AG20443 (cell line): ENCODE measurements at regions not wholly inside any gene's neighbourhood (a gene's known extent, or its start where the extent isn't known, plus 50 kb on each side); places are given as distances from the start of the nearest gene placed in this dataset.

Experiments used
- DNase-seq: peaks from one replicate; pipeline ENCODE4 v3.0.0; 2012; ENCODE audit warnings: low spot score, mixed read lengths

DNA sequence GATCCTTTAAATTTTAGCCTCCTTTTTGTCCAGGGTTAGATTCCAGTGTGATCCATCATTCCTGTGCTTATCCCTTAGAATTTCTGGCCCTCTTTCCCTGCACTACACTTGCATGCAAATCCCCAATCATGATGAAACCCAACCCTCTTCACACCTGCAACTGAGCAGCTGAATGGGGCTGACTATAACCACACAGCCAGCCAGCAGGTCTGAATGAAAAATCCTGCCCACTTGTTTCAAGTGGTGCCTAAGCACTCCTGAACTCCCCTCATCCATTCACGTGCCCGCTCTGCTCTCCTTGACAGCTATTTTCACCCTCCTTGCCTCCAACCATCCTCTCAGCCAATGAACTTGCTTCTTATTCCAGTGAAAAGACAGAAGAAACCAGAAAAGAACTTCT, 80.5 kb upstream of the AFF3 start:
- DNase-seq, result no peak

DNA sequence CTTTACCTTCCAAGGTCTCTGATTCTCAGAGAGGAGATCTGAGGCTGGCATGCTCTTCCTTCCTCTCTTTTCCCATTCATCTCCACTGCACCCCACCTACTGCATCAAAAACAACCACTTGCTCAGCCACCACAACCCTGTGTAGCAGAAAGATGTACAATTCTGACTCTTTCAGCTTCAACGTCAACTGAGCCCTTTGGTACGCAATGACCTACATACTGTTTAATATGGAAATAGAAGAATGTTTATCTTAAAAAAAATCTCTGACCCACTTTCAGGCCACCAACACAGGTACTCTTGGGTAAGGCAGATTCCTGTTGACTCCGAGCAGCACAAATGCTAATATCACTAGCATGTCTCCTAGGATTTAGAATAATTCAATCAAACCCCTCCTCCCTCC, 76.2 kb upstream of the AFF3 start:
- no peak for DNase-seq

DNA sequence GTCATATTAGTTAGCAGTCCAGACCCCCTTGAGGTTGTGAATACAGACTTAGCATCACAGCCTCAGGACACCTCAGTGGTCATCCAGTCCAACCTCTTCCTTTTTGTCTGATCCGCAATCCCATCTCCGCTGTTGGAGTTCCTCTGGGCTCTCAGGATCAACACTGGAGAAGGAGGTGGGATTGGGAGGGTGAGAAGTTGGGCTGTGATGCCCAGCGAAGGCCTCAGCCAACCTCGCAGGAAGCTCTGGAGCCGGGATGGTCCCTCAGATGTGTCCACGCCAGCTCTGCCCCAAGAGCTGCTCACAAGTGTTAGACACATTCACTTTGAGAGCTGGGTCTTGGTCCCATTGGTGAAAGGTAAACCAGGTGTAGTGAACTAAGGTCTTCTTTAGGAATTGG, 74.9 kb upstream of the AFF3 start:
- no peak for DNase-seq

DNA sequence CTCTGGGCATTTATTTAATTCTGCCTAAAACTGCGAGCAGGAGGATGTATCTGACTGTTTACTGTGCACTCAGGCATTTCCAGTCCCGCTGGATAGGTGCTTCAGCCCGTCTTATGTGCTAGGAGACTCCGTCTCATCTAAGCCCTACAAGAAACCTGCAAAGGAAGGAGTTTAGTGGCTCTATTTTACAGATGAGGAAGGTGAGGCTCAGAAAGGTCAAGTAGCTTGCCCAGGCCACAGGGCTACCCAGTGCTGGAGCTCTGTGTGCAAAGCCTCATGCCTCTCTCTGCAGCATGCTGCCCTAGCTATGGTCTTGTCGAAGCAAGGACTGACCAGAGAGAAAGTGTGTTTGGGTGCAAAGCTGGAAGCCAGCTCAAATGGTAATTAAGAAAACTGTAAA, 73.6 kb upstream of the AFF3 start:
- DNase-seq, result no peak

DNA sequence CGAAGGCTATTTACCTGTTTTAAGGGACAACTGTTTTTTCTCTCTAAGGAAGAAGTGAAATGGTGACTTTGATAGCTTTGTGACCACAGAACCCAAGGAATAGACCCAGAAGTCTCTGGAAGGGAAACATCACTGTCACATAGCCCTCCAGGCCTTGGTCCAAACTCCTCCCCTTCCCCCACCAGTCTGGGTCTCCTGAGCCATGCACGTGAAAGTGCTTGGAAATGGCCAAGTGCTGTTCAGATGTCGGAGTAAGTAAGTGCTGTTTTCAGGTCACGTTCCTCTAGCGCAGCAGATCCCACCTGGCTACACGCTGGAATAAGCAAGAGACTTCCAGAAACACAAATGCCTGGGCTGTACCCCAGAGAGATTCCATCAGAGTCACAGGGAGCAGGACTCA, 73.0 kb upstream of the AFF3 start:
- no peak for DNase-seq

DNA sequence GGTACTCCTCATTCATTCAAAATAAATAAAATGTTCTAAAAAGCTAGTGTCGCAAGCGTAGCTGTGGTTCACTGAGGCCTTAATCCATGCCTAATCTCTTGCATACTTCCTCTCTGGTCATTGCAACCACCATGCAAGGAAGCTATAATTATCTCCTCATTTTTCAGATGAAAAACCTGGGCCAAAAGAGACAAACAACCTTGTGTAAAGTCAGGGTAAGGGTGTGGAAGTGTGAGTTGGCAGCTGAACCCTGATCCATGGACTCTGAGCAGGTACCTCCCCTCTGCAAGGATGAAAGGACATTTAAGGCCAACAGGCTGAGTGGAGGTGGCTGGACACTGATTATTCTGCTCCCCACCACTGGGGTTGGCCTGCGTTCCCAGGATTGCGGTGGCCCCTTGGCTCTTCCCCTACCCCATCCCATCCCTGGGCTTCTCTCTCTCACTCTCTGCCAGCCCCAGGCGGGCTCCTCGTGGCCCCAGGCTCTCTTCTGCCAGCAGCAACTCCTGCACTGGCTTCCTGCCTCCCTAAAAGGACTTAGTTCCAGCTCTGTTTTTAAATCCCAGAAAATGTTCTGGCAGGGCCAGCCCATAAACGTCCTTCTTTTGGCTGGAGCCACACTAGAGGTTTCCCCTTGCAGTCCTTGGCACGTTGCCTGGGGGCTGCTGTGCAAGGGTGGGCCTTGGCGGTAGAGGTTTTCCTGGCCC, 72.0 kb upstream of the AFF3 start:
- DNase-seq, result no peak

DNA sequence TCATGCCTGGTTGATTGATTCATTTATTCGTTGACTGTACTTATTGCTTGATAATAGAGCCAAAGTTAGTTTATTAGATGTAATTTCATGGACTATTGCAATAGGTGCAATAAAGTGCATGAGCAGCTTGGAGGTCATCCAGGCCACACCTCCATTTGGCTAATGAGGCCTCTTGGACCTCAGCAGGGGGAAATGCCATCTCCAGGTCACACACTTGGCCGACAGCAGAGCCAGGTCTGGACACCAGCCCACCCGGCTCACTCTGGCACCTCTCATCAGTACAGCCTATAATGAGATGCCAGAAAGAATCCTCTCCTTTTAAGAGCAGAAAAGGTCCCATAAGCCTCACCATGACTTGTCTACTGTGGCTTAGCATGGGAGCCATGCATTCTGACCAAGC, 71.2 kb upstream of the AFF3 start:
- no peak for DNase-seq

DNA sequence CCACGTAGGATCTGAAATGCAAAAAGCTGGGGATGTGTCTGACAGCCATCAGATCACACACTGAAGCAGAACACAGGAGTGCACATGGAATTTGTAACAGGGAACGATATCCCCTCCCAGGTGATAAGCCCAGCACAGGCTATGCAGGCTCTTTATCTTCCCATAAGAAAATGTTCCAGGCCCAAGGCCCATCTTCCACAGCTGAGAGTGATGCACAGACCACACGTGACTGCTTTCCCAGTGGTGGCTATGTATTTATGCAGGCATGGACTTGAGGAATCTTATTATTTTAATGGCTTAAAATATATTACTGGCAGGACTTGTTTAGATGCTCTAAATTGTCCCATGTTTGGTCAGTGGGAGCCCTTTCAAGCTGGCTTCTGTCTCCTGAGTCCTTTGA, 70.5 kb upstream of the AFF3 start:
- DNase-seq, result no peak

DNA sequence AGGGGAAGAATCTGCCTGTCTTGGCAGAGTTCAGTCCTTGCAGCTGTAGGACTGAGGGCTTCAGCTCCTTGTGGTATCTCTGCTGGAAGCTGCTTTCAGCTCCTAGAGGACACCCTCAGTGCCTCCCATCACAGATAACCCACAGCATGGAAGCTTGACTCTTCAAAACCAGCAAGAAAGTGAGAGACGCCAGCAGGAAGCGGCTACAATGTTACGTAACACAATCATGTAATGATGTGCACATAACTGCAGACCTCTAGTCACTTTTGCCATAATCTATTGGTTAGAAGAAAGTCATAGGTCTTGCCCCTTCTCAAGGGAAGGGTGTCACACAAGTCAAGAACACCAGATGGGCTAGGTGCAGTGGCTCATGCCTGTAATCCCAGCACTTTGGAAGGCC, 69.1 kb upstream of the AFF3 start:
- DNase-seq, result no peak

DNA sequence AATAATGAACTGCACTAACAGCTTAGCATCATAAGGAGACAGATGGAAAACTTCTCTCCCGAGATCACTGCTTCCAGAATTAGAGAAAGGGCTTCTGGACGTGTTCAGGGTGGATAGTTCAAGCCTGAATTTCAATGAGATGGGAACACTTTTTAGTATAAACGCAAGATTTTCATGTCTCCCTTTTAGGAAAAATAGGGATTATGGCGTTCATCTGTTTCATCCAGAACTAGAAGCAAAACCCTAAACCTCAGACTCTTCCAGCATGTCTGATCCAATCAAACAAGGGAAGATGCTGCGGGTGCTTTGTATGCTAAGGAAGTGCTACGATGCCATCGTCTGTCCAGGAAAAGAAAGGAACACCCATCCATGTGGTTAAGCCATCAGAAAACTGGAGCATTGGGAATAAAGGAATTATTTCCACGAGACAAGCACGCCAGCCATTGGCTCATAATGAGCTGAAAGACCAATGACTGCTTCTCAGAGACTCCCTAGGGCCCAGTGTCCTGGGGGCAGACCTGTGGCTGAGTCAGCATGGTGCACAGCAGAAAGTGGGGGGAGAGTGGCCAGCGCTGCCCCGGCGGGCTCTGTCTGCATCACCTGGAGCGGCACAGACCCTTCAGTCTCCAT, 65.9 kb upstream of the AFF3 start:
- DNase-seq, result peak; percentile 68

DNA sequence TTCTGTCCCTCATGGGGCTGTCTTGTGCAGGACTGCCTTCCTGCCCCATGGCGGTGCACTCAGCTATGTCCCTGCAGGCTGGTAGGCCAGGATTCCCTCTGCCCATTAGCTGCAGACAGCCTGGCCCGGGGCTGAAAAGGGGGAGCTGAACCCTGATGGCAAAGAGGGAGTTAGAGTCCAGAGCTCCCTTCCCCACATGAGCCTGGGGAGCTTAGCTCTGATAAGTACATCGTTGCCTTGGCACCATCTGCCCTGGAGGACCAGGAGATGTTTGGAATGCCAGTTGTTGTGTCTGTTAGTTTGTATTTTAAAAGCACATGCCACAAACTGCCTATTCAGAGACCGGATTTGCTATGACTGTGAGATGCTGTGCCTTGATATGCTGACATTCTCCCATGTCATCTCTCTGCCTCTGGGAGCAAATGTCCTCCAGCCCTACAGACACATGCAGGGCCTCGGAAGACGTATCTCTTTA, 65.1 kb upstream of the AFF3 start:
- DNase-seq, result no peak

DNA sequence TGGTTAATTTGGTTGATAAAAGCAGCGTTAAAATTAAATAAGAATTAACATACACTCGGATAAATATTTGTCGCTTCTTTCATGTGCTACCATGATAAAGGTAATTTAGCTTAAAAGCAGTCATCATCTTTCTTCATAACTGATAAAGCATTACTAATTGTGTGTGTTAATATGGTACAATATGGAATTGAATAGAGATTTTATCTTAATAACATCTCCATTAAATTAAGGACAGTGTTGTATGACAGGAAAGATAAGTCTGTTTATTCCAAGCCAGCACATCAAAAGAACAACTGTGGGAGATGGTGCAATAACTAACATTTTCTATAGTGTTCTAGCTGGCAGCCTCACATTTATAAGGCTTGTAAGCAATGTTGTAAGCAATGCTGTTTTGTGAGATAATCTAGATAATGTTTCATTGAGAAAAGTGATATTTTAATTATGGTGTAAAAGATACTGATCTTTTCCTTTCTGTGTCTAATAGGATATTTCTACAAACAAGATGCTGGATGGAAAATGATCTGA, 64.4 kb upstream of the AFF3 start:
- no peak for DNase-seq

DNA sequence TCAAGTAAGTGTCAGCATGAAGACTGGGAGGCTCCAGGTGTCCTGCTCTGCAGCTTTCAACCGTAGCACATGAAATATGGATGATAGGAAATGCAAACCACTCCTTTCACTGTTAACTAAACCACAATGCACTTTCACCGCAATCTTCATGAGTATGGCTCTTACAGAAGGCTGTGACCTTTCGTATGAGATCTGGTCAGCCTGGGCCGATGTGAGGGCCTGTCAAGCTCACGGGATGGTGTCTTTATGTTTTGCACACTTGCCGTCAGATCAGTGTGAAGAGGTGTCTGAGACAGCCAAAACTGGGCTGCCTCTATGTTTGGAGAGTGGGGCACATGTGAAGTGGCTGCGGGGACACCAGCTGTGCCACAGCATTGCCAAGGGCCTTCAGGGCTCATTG, 62.8 kb upstream of the AFF3 start:
- DNase-seq, result no peak

DNA sequence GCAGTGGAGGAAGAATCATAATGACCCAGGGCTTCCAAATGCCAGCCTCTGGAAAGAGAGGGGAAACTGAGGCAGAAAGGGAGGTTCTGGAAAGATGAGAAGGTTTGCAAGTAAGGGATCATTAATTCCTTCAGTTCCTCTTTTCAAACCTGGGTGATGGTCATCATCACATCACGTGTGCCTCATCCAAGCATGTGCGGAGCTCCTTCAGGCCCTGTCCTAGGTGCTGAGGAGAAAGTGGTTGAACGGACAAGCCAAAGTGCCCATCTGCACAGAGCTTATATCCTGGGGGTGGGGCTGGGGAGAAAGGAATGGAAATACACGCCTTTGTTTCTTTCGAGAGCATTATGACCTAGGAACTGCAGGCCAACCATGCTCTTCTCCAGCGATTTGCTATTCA, 60.2 kb upstream of the AFF3 start:
- no peak for DNase-seq

DNA sequence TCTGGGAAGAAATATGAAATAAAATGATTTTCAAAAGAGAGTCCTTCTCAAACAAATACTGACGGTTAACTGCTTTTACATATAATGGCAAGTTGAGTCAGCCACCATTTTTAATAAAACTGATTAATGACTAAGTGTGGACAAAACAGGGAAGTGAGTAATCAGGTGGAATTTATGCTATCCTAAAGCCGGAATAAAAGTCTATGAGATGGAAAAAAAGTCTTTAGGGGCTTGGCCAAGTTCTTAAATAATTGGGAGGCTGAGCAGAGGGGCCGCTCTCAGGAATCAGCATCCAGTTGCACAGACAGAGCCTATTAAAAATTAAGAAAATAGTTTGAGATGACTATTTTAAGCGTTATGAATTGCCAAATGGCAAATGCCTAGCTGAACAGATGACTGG, 58.6 kb upstream of the AFF3 start:
- DNase-seq, result no peak

DNA sequence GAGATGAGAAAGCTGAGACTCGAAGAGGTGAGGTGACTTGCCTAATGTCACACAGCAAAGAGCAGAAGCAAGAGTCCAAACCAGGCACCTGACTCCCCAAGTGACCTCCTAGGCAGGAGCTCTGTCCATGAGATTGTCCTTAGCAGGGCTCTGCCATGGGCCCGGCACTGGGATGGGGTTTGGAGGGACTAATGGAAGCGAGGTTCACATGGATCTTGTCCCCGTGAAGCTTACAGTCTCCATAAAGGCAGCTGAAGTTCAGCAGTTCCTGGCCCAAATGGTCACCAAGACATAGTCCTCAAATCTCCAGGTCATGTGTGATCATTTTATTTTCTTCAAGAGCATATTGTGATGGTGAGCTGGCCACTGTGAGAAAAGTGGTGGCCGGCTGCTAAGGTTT, 57.0 kb upstream of the AFF3 start:
- no peak for DNase-seq

DNA sequence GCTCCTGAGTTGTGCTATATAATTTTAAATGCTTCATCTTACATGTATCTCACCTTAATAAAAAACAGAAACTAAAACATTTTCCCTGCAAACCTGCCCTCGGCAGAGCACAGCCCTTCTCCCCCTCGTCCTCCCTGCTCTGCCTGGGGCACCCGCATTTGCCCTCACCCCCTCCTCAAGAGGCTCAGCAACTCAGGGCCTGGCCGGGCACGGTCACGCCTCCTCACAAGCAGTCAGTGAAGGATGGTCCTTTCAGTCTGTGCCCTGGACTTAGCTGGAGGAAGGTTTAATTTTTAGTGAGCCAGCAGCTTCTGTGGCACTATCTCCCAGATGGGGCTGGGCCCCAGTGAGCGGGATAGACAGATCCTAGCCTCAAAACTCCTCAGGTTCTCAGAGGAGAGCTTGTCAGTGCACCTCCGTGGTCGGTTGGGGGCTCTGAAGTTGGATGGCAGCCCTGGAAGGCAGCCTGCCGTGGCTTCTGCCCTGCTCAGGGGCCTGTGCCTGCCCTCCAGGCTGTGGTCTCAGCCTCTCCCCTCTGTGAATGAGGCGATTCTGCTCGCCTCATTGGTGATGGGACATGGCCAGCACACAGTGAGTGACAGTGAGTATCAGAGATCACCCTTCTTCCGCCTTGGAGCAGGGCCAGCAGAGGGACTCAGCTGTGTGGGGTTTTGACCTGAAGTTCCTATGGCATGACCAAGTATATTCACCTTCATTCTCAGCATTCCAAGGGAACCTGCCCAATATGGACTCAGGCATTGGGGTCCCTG, 56.3 kb upstream of the AFF3 start:
- DNase-seq, result no peak

DNA sequence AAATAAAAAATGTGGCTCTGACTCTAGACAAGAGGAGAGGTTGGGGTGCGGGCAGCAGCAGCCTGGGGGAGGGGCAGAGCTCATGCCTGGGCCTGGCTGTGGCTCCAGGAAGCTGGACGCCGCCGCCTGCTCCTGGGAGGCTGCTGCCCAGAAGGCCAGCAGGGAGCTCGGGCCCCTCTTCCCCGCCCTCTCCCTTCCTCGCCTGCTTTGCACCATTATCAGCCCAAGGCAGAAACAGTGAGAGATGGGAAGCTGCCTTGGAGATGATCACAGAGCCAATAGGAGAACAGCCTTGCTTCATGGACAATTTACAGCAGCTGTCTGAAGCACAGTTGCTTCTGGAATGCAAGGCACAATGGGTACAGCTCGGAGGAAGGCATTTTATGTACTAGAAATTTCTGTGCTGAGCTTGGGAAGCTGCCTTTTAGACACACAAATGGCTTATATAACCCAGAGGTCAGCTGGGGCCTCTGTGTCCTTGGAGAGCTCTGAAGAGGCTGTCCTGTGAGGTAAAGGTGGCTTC, 55.3 kb upstream of the AFF3 start:
- DNase-seq, result peak; percentile 79

DNA sequence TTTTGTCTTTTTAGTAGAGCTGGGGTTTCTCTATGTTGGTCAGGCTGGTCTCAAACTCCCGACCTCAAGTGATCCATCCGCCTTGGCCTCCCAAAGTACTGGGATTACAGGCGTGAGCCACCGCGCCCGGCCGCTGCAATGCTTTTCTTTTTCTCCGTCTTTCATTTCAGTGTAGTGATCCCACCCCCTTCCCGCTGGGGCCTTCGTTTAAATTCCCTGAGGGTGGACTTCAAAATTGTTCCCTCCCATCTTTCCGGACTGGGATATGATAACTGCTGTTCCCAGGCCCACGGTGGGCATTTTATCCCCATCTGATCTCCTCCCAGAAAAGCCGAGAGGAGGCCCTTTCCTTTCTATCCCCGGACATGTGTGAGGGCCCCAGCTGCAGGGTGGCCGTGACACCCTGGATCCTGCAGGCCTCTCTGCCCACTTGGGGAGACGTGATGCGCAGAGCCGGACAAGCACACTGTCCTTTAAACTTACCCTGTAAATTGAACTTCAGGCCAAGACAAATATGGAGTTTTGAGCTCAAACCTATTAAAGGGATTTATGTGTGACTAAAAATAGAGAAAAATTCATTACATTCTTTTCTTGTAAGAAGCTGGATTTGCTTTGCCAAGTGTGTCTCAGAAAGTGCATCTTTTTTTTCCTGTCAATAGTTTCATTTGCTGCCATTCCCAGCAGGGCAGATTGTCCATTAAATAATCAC, 54.5 kb upstream of the AFF3 start:
- peak; percentile 44 for DNase-seq

DNA sequence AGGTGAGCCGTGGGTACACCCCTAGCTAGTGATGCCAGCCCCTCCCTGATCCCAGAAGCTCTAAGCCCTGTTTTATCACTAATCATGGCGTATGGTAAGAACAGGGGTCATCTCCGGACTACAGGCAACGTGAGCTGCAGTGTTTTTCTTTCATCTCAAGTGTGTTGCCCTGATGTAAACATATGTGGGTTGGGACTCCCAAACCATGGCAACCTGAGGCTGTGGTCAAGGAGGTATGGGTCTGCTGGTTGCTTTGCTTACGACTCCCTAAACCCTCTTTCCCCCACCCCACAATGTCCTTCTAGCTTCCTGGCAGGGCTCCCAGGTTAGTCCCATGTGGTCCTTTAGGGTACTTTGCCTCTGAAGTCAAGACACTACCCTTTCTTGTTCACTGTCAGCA, 53.6 kb upstream of the AFF3 start:
- DNase-seq, result no peak

DNA sequence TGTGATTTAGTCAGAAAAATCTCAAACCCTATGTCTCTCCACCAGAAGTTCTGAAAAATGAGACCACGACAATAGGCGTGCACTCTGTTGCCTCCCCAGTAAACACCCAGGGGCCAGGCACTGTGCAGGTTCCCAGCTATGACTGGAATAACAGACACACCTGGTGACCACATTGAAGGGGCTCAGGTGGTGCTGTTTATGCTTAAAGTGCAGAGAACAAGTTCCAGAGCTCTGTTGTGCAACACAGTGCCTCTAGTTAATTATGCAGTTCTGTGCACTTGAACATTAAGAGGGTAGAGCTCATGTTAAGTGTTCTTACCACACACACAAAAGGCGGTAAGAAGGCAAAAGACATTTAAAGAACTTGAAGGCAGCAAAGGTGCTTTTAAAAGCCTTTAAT, 52.6 kb upstream of the AFF3 start:
- DNase-seq, result no peak

DNA sequence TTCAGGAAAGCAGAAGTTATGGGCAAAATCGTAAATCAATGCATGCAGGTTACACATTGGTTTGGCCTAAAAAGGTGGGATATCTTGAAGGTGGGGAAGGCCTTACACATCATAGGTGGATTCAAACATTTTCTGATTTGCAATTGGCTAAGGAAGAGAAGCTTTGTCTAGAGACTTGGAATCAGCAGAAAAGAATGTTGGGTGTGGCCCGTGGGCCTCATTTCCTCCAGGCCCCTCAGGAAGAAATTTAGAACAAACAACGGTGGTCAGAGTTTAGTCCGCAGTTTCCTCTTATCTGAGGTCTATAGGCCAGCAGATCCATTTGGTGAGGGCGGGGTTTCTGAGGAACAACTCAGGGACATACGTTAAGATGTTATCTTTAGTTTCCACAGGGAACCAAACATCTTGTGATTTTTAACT, 50.9 kb upstream of the AFF3 start:
- no peak for DNase-seq
